ENCODE measurements at regions not wholly inside any gene's neighbourhood (a gene's known extent, or its start where the extent isn't known, plus 50 kb on each side); places are given as distances from the start of the nearest gene placed in this dataset.

GRCh38 chr3:4904811-4905695 lies 74.2 kb upstream of the BHLHE40 start:
- ATAC-seq: peak in 1 of 4 donors; percentile 48

GRCh38 chr3:4906107-4906621 lies 73.1 kb upstream of the BHLHE40 start:
- no peak overlapping the region for H3K27ac ChIP-seq
- intact Hi-C loops (cut with DNase I): no loop called here
- no peaks in the 10 kb centered on the region for H3K27me3 ChIP-seq
- H3K9me3 ChIP-seq: no peaks in the 10 kb centered on the region
- 0% methylated on average over 1 of the region's 3 CpGs for WGBS (ENCODE audit: insufficient coverage, low coverage, low lambda C conversion rate, missing lambda C conversion rate)
- peaks cover 0 to 6% (median 0%) of the 10 kb centered on the region in 4 donors for H3K4me1 ChIP-seq
- ATAC-seq (no peak), DNase-seq (no peak)
- no peak overlapping the region for H3K4me3 ChIP-seq
- TF ChIP-seq CTCF (IDR thresholded peaks at IDR 0.05) (no peak), POLR2A (IDR thresholded peaks at IDR 0.05) (no peak)
- no peaks in the 10 kb centered on the region for H3K36me3 ChIP-seq

More at GRCh38 chr3:4904811-4905695, 74.2 kb upstream of the BHLHE40 start:
- H3K4me1 ChIP-seq: peaks cover 0 to 6% (median 0%) of the 10 kb centered on the region in 4 donors
- intact Hi-C loops (cut with DNase I): no loop called here
- no peak overlapping the region for H3K4me3 ChIP-seq
- H3K27me3 ChIP-seq: no peaks in the 10 kb centered on the region
- no peak for TF ChIP-seq POLR2A (IDR thresholded peaks at IDR 0.05)
- no peak for TF ChIP-seq CTCF (IDR thresholded peaks at IDR 0.05)
- DNase-seq: no peak
- 53% methylated on average over 9 of the region's 9 CpGs for WGBS (ENCODE audit: insufficient coverage, low coverage, low lambda C conversion rate, missing lambda C conversion rate)
- H3K36me3 ChIP-seq: no peaks in the 10 kb centered on the region
- H3K27ac ChIP-seq: no peak overlapping the region
- no peaks in the 10 kb centered on the region for H3K9me3 ChIP-seq

- TF ChIP-seq CTCF (IDR thresholded peaks at IDR 0.05): no peak
- no peak for TF ChIP-seq POLR2A (IDR thresholded peaks at IDR 0.05)
- no peaks in the 10 kb centered on the region for H3K27me3 ChIP-seq
- intact Hi-C loops (cut with DNase I): no loop called here
- H3K9me3 ChIP-seq: no peaks in the 10 kb centered on the region
- H3K4me1 ChIP-seq: peaks cover 0 to 6% (median 0%) of the 10 kb centered on the region in 4 donors
- H3K36me3 ChIP-seq: no peaks in the 10 kb centered on the region
- DNase-seq: no peak
- WGBS (ENCODE audit: insufficient coverage, low coverage, low lambda C conversion rate, missing lambda C conversion rate): 79% methylated on average over 1 of the region's 1 CpG
- H3K27ac ChIP-seq: no peak overlapping the region
- no peak for ATAC-seq
- H3K4me3 ChIP-seq: no peak overlapping the region
Measured at GRCh38 chr3:4907050-4907449, 72.2 kb upstream of the BHLHE40 start.

GRCh38 chr3:4907643-4908432 lies 71.4 kb upstream of the BHLHE40 start:
- Histone ChIP-seq H3K9me3 (no peaks in the 10 kb centered on the region), H3K27ac (no peak overlapping the region), H3K27me3 (no peaks in the 10 kb centered on the region), H3K36me3 (no peaks in the 10 kb centered on the region), H3K4me3 (no peak overlapping the region), H3K4me1 (peaks cover 0 to 6% (median 0%) of the 10 kb centered on the region in 4 donors)
- DNase-seq (no peak), ATAC-seq (no peak)
- TF ChIP-seq POLR2A (IDR thresholded peaks at IDR 0.05) (no peak), CTCF (IDR thresholded peaks at IDR 0.05) (no peak)
- 88% methylated on average over 4 of the region's 7 CpGs for whole genome bisulfite sequencing (ENCODE audit: insufficient coverage, low coverage, low lambda C conversion rate, missing lambda C conversion rate)
- intact Hi-C loops (cut with DNase I): no loop called here
